Astrocyte (in vitro differentiated cells and primary cell): ENCODE measurements at regions not wholly inside any gene's neighbourhood (a gene's known extent, or its start where the extent isn't known, plus 50 kb on each side); places are given as distances from the start of the nearest gene placed in this dataset.
A peak's percentile ranks its signal among the peaks of the same experiment; 100 is the strongest.

ENCODE experiments used
- DNase-seq: peaks from one replicate; pipeline ENCODE4 v3.0.0-alpha.2; 2010; ENCODE audit warnings: low read depth
- FAIRE-seq: peaks from 2 replicates; lab custom pipeline; 2011; peaks lifted over from hg19 to GRCh38; lab: Jason Lieb, UNC
- H2AFZ ChIP-seq: 2 replicates; pipeline ENCODE4 v1.6.0; 2012; ENCODE audit warnings: low read depth, low read length, inconsistent platforms
- H3K27ac ChIP-seq: 2 replicates; pipeline ENCODE4 v1.5.1; 2011; ENCODE audit warnings: low read depth, low read length, inconsistent platforms
- H3K27me3 ChIP-seq: 2 replicates; pipeline ENCODE4 v1.6.0; 2011; ENCODE audit warnings: low read length, inconsistent platforms; ENCODE audit not compliant: insufficient read depth
- H3K36me3 ChIP-seq: 2 replicates; pipeline ENCODE4 v1.5.1; 2011; ENCODE audit warnings: low read length, inconsistent platforms; ENCODE audit not compliant: insufficient read depth
- H3K4me1 ChIP-seq: 2 replicates; pipeline ENCODE4 v1.5.1; 2011; ENCODE audit warnings: low read length, inconsistent platforms; ENCODE audit not compliant: insufficient read depth
- H3K4me2 ChIP-seq: 2 replicates; pipeline ENCODE4 v1.6.0; 2012; ENCODE audit warnings: low read length, inconsistent platforms
- H3K4me3 ChIP-seq: 2 replicates; pipeline ENCODE4 v1.5.1; 2011; ENCODE audit warnings: low read depth, mild to moderate bottlenecking, low read length, inconsistent platforms; ENCODE audit not compliant: insufficient read depth
- H3K79me2 ChIP-seq: 2 replicates; pipeline ENCODE4 v1.6.0; 2012; ENCODE audit warnings: mild to moderate bottlenecking, low read length, inconsistent platforms; ENCODE audit not compliant: insufficient read depth
- H3K9ac ChIP-seq: 2 replicates; pipeline ENCODE4 v1.6.0; 2012; ENCODE audit warnings: mild to moderate bottlenecking, low read length, inconsistent platforms
- H3K9me3 ChIP-seq: 2 replicates; pipeline ENCODE4 v1.5.1; 2012; ENCODE audit warnings: low read depth, mild to moderate bottlenecking, low read length, inconsistent platforms; ENCODE audit not compliant: insufficient read depth
- H4K20me1 ChIP-seq: 2 replicates; pipeline ENCODE4 v1.6.0; 2012; ENCODE audit warnings: low read length, inconsistent platforms; ENCODE audit not compliant: insufficient read depth
- H3K27ac Mint-ChIP-seq: one replicate; pipeline ENCODE4 v1.8.0; 2021; ENCODE audit warnings: mild to moderate bottlenecking, mixed read lengths; ENCODE audit not compliant: unreplicated experiment
- H3K27me3 Mint-ChIP-seq: one replicate; pipeline ENCODE4 v1.8.0; 2021; ENCODE audit warnings: low read depth, mixed read lengths; ENCODE audit not compliant: unreplicated experiment
- H3K36me3 Mint-ChIP-seq: one replicate; pipeline ENCODE4 v1.8.0; 2021; ENCODE audit warnings: low read depth, mixed read lengths; ENCODE audit not compliant: unreplicated experiment
- H3K4me1 Mint-ChIP-seq: one replicate; pipeline ENCODE4 v1.8.0; 2021; ENCODE audit warnings: low read depth, mixed read lengths; ENCODE audit not compliant: unreplicated experiment
- H3K4me3 Mint-ChIP-seq: one replicate; pipeline ENCODE4 v1.8.0; 2021; ENCODE audit warnings: mild to moderate bottlenecking, moderate library complexity, mixed read lengths; ENCODE audit not compliant: unreplicated experiment
- H3K9me3 Mint-ChIP-seq: one replicate; pipeline ENCODE4 v1.8.0; 2021; ENCODE audit warnings: mild to moderate bottlenecking, mixed read lengths; ENCODE audit not compliant: unreplicated experiment
- CTCF ChIP-seq: IDR thresholded peaks from 2 replicates; pipeline ENCODE4 v1.5.1; 2011; ENCODE audit warnings: low read depth, mild to moderate bottlenecking, inconsistent platforms, low read length, moderate library complexity; ENCODE audit not compliant: insufficient read depth
- EZH2 ChIP-seq: IDR thresholded peaks from 2 replicates; pipeline ENCODE4 v1.6.1; 2012; ENCODE audit warnings: mild to moderate bottlenecking, low read length, inconsistent platforms; ENCODE audit not compliant: insufficient read depth

- Histone ChIP-seq H3K36me3 (no peaks in the 10 kb centered on the region), H2AFZ (no peak overlapping the region), H3K4me3 (no peak overlapping the region), H3K9me3 (no peaks in the 10 kb centered on the region), H3K79me2 (no peaks in the 10 kb centered on the region), H3K4me2 (peak overlapping the region; percentile 10), H4K20me1 (no peaks in the 10 kb centered on the region), H3K4me1 (peaks cover 7% of the 10 kb centered on the region), H3K9ac (peak overlapping the region; percentile 14), H3K27me3 (no peaks in the 10 kb centered on the region), H3K27ac (no peak overlapping the region)
- Mint-ChIP-seq H3K4me1 (peaks cover 36% of the 10 kb centered on the region), H3K27me3 (no peaks in the 10 kb centered on the region), H3K36me3 (no peaks in the 10 kb centered on the region), H3K27ac (peak overlapping the region; percentile 54), H3K4me3 (no peak overlapping the region), H3K9me3 (no peaks in the 10 kb centered on the region)
- FAIRE-seq, result peak; percentile 63
- TF ChIP-seq CTCF (no peak), EZH2 (no peak)
- DNase-seq, result peak; percentile 91
Observed at GRCh38 chr11:95711162-95711944, 78.2 kb downstream of the FAM76B start.

- Histone ChIP-seq H3K4me1 (no peaks in the 10 kb centered on the region), H2AFZ (no peak overlapping the region), H3K27me3 (no peaks in the 10 kb centered on the region), H3K27ac (no peak overlapping the region), H3K9ac (no peak overlapping the region), H3K9me3 (no peaks in the 10 kb centered on the region), H3K4me2 (no peak overlapping the region), H3K4me3 (no peak overlapping the region), H3K36me3 (no peaks in the 10 kb centered on the region), H3K79me2 (no peaks in the 10 kb centered on the region), H4K20me1 (no peaks in the 10 kb centered on the region)
- no peak overlapping the region for H3K27ac Mint-ChIP-seq
- no peak overlapping the region for H3K4me3 Mint-ChIP-seq
- H3K4me1 Mint-ChIP-seq, result peaks cover 21% of the 10 kb centered on the region
- DNase-seq (no peak), FAIRE-seq (no peak)
- no peaks in the 10 kb centered on the region for H3K27me3 Mint-ChIP-seq
- no peak for TF ChIP-seq CTCF
- TF ChIP-seq EZH2, result no peak
- H3K36me3 Mint-ChIP-seq, result no peaks in the 10 kb centered on the region
- H3K9me3 Mint-ChIP-seq, result peaks cover 1% of the 10 kb centered on the region
Observed at GRCh38 chr11:95708681-95709080, 80.9 kb downstream of the FAM76B start.

GRCh38 chr11:95706974-95707387, 82.6 kb downstream of the FAM76B start:
- DNase-seq (no peak), FAIRE-seq (no peak)
- Mint-ChIP-seq H3K36me3 (no peaks in the 10 kb centered on the region), H3K27ac (no peak overlapping the region), H3K9me3 (peaks cover 1% of the 10 kb centered on the region), H3K4me3 (no peak overlapping the region), H3K27me3 (no peaks in the 10 kb centered on the region), H3K4me1 (peaks cover 14% of the 10 kb centered on the region)
- H4K20me1 ChIP-seq, result no peaks in the 10 kb centered on the region
- no peaks in the 10 kb centered on the region for H3K9me3 ChIP-seq
- H3K27ac ChIP-seq, result no peak overlapping the region
- no peak overlapping the region for H3K9ac ChIP-seq
- no peak overlapping the region for H3K4me2 ChIP-seq
- H3K4me1 ChIP-seq, result peaks cover 7% of the 10 kb centered on the region
- no peaks in the 10 kb centered on the region for H3K27me3 ChIP-seq
- no peak overlapping the region for H2AFZ ChIP-seq
- no peaks in the 10 kb centered on the region for H3K36me3 ChIP-seq
- H3K79me2 ChIP-seq, result no peaks in the 10 kb centered on the region
- TF ChIP-seq CTCF (no peak), EZH2 (no peak)
- no peak overlapping the region for H3K4me3 ChIP-seq
